H1 (cell line): ENCODE measurements at regions not wholly inside any gene's neighbourhood (a gene's known extent, or its start where the extent isn't known, plus 50 kb on each side); places are given as distances from the start of the nearest gene placed in this dataset.

Experiments used
- CTCF ChIA-PET: fragments of 300-600 bp; sonication (Branson Sonifier 250); formaldehyde crosslinking; loops from one replicate; lab custom pipeline; 2021; ENCODE audit not compliant: partially characterized antibody; lab: Charles Lee
- POLR2A ChIA-PET: fragments of 300-600 bp; sonication (Branson Sonifier 250); formaldehyde crosslinking; loops from one replicate; lab custom pipeline; 2021; ENCODE audit warnings: inconsistent platforms; ENCODE audit not compliant: partially characterized antibody; lab: Charles Lee
- DNase-seq, 2 experiments: peaks; one replicate each; pipeline versions ENCODE4 v3.0.0 to v3.0.0-alpha.2; 2010 to 2022; ENCODE audit warnings: low spot score in 2 of 2, low read depth in 1 of 2, mixed read lengths in 1 of 2
- FAIRE-seq: peaks from 2 replicates; lab custom pipeline; 2011; peaks lifted over from hg19 to GRCh38; lab: Jason Lieb, UNC
- H2AFZ ChIP-seq: 2 replicates; pipeline ENCODE4 v1.8.1; 2012; ENCODE audit warnings: low read length, inconsistent platforms
- H2AK5ac ChIP-seq: 2 replicates; pipeline ENCODE4 v1.6.1; 2013; ENCODE audit warnings: low read depth, low read length
- H2BK120ac ChIP-seq: replicated peaks from 2 replicates; pipeline ENCODE3; 2013; ENCODE audit warnings: low read depth, low read length, inconsistent platforms
- H2BK12ac ChIP-seq: 2 replicates; pipeline ENCODE4 v1.6.1; 2013; ENCODE audit warnings: low read depth, low read length
- H2BK15ac ChIP-seq: 2 replicates; pipeline ENCODE4 v1.6.1; 2013; ENCODE audit warnings: low read length
- H2BK20ac ChIP-seq: 2 replicates; pipeline ENCODE4 v1.6.1; 2013; ENCODE audit warnings: low read length
- H2BK5ac ChIP-seq: 2 replicates; pipeline ENCODE4 v1.6.1; 2013; ENCODE audit warnings: low read depth, low read length
- H3K14ac ChIP-seq: 2 replicates; pipeline ENCODE4 v1.6.1; 2013; ENCODE audit warnings: inconsistent platforms; ENCODE audit not compliant: insufficient read length
- H3K18ac ChIP-seq: 2 replicates; pipeline ENCODE4 v1.6.1; 2013; ENCODE audit warnings: low read length; ENCODE audit errors: extremely low read depth
- H3K23ac ChIP-seq: 2 replicates; pipeline ENCODE4 v1.6.1; 2013; ENCODE audit warnings: inconsistent platforms; ENCODE audit not compliant: insufficient read length
- H3K23me2 ChIP-seq: 2 replicates; pipeline ENCODE4 v1.6.1; 2013; ENCODE audit warnings: low read depth, low read length
- H3K27ac ChIP-seq: 2 replicates; pipeline ENCODE4 v1.6.1; 2011; ENCODE audit warnings: low read depth, low read length, inconsistent platforms
- H3K27me3 ChIP-seq, 4 experiments: replicated peaks in 1 of 4; 1 replicate in 1 of 4; 2 replicates in 3 of 4; pipeline versions ENCODE4 v1.6.1 to v1.8.1; 2011 to 2013; ENCODE audit warnings: low read length in 3 of 4, mild to moderate bottlenecking in 3 of 4, inconsistent platforms in 2 of 4, mixed read lengths in 2 of 4, moderate library complexity in 1 of 4; ENCODE audit not compliant: control insufficient read depth in 3 of 4, insufficient read depth in 3 of 4; ENCODE audit errors: extremely low read depth in 1 of 4
- H3K36me3 ChIP-seq, 4 experiments: 2 replicates each; pipeline versions ENCODE4 v1.6.1 to v1.8.1; 2011 to 2013; ENCODE audit warnings: mild to moderate bottlenecking in 4 of 4, low read length in 3 of 4, moderate library complexity in 2 of 4, control low read depth in 1 of 4, inconsistent platforms in 1 of 4; ENCODE audit not compliant: insufficient read depth in 4 of 4, control insufficient read depth in 2 of 4
- H3K4ac ChIP-seq: replicated peaks from 2 replicates; pipeline ENCODE3; 2013; ENCODE audit warnings: low read length, low read depth, mixed read lengths, inconsistent platforms; ENCODE audit not compliant: insufficient read length
- H3K4me1 ChIP-seq, 4 experiments: replicated peaks in 1 of 4; 1 replicate in 1 of 4; 2 replicates in 3 of 4; pipeline versions ENCODE4 v1.6.1 to v1.8.1; 2011 to 2013; ENCODE audit warnings: low read length in 3 of 4, inconsistent platforms in 2 of 4, mixed read lengths in 1 of 4; ENCODE audit not compliant: insufficient read depth in 4 of 4, control insufficient read depth in 3 of 4
- H3K4me2 ChIP-seq, 2 experiments: 2 replicates each; pipeline versions ENCODE4 v1.6.1 to v1.8.1; 2011 to 2013; ENCODE audit warnings: low read depth in 2 of 2, low read length in 2 of 2, control low read depth in 1 of 2, inconsistent platforms in 1 of 2, mild to moderate bottlenecking in 1 of 2; ENCODE audit not compliant: insufficient read depth in 1 of 2
- H3K4me3 ChIP-seq, 4 experiments: fragments of 200-600, 300-600 bp in 1 of 4; sonication (generic), shearing (Covaris generic), sonication (Bioruptor Twin) in 1 of 4; 2 replicates each; pipeline versions ENCODE4 v1.5.1 to v1.8.1; 2011 to 2016; ENCODE audit warnings: low read length in 4 of 4, low read depth in 3 of 4, control low read depth in 2 of 4, inconsistent platforms in 2 of 4, mild to moderate bottlenecking in 2 of 4, mixed read lengths in 1 of 4, moderate library complexity in 1 of 4; ENCODE audit not compliant: insufficient read depth in 2 of 4; ENCODE audit errors: extremely low read depth in 1 of 4
- H3K56ac ChIP-seq: replicated peaks from 2 replicates; pipeline ENCODE3; 2013; ENCODE audit warnings: low read depth, mild to moderate bottlenecking, mixed read lengths, low read length, inconsistent platforms; ENCODE audit not compliant: insufficient read length
- H3K79me1 ChIP-seq: 2 replicates; pipeline ENCODE4 v1.6.1; 2013; ENCODE audit warnings: low read depth, low read length, control low read depth
- H3K79me2 ChIP-seq, 2 experiments: 2 replicates each; pipeline versions ENCODE4 v1.6.1 to v1.8.1; 2012 to 2013; ENCODE audit warnings: low read length in 2 of 2, mild to moderate bottlenecking in 2 of 2, inconsistent platforms in 1 of 2; ENCODE audit not compliant: insufficient read depth in 2 of 2, control insufficient read depth in 1 of 2
- H3K9ac ChIP-seq, 4 experiments: replicated peaks in 1 of 4; 1 replicate in 1 of 4; 2 replicates in 3 of 4; pipeline versions ENCODE4 v1.6.1 to v1.8.1; 2011 to 2013; ENCODE audit warnings: low read depth in 3 of 4, low read length in 3 of 4, control low read depth in 2 of 4, mild to moderate bottlenecking in 2 of 4, moderate library complexity in 2 of 4, inconsistent platforms in 1 of 4; ENCODE audit errors: extremely low read depth in 1 of 4
- H3K9me3 ChIP-seq, 2 experiments: 2 replicates each; pipeline versions ENCODE4 v1.6.1 to v1.8.1; 2012 to 2013; ENCODE audit warnings: mild to moderate bottlenecking in 2 of 2, moderate library complexity in 2 of 2, control low read depth in 1 of 2, inconsistent platforms in 1 of 2, low read depth in 1 of 2, low read length in 1 of 2, mixed read lengths in 1 of 2; ENCODE audit not compliant: insufficient read depth in 2 of 2
- H4K20me1 ChIP-seq, 2 experiments: replicated peaks in 1 of 2; 2 replicates each; pipeline versions ENCODE3 to v1.8.1; 2011 to 2013; ENCODE audit warnings: inconsistent platforms in 2 of 2, low read length in 2 of 2, mild to moderate bottlenecking in 1 of 2; ENCODE audit not compliant: insufficient read depth in 2 of 2, control insufficient read depth in 1 of 2
- H4K5ac ChIP-seq: 2 replicates; pipeline ENCODE4 v1.6.1; 2013; ENCODE audit warnings: low read length, low read depth, mixed read lengths, inconsistent platforms; ENCODE audit not compliant: insufficient read length
- H4K8ac ChIP-seq: 2 replicates; pipeline ENCODE4 v1.8.0; 2013; ENCODE audit warnings: mild to moderate bottlenecking, moderate library complexity, low read length, inconsistent platforms; ENCODE audit not compliant: insufficient read depth; ENCODE audit errors: extremely low read depth
- H4K91ac ChIP-seq: replicated peaks from 2 replicates; pipeline ENCODE3; 2013; ENCODE audit warnings: low read length, mixed read lengths, inconsistent platforms; ENCODE audit not compliant: insufficient read length
- CHD1 ChIP-seq: IDR thresholded peaks from 2 replicates; pipeline ENCODE4 v1.6.1; 2012; ENCODE audit warnings: low read depth, low read length, improper control_type of control experiment
- PHF8 ChIP-seq: fragments of 200-600 bp; sonication (generic); conservative IDR thresholded peaks from 2 replicates; pipeline ENCODE4 v1.7.1; 2012; ENCODE audit warnings: low read depth, mild to moderate bottlenecking, inconsistent platforms, low read length, moderate library complexity
- SIN3A ChIP-seq, 2 experiments: IDR thresholded peaks in 1 of 2; conservative IDR thresholded peaks in 1 of 2; 2 replicates each; pipeline ENCODE4 v1.6.1; 2011 to 2012; ENCODE audit warnings: low read length in 2 of 2, improper control_type of control experiment in 1 of 2, low read depth in 1 of 2, mild to moderate bottlenecking in 1 of 2
- TCF12 ChIP-seq: IDR thresholded peaks from 2 replicates; pipeline ENCODE4 v1.6.1; 2011; ENCODE audit warnings: low read depth, mild to moderate bottlenecking, low read length
- WGBS, 2 experiments: shearing (Covaris generic) in 1 of 2; methylation state at CpG; one replicate each; pipeline versions ENCODE4 v1.1.6 to v1.1.7; 2013 to 2015; ENCODE audit warnings: low lambda C conversion rate in 2 of 2, mixed read lengths in 2 of 2, inconsistent platforms in 1 of 2, low coverage in 1 of 2, missing lambda C conversion rate in 1 of 2; ENCODE audit not compliant: insufficient replicate concordance in 2 of 2, insufficient coverage in 1 of 2, insufficient read length in 1 of 2; ENCODE audit errors: extremely low coverage in 1 of 2, missing lambda C conversion rate in 1 of 2; 5-methylcytosine and 5-hydroxymethylcytosine counted together

GRCh38 chr17:22464041-22464440, 771.7 kb downstream of the KCNJ18 start:
- Histone ChIP-seq H4K20me1 (no peaks in the 10 kb centered on the region), H2AFZ (no peak overlapping the region), H3K79me1 (no peaks in the 10 kb centered on the region), H3K36me3 (no peaks in the 10 kb centered on the region; a peak in 1 of 8 replicates)
- TF ChIP-seq CHD1: no peak
- no peak for TF ChIP-seq SIN3A (conservative IDR thresholded peaks at IDR 0.05 in 1 of 2, IDR thresholded peaks at IDR 0.05 in 1 of 2; ENCODE audit: low read depth in 1 of 2, low read length in 2 of 2)
- no peak for TF ChIP-seq TCF12
- no peak for TF ChIP-seq PHF8
- TF ChIP-seq, all 59 proteins: peak for 0
- H4K8ac ChIP-seq: no peak overlapping the region
- H2BK120ac ChIP-seq: no peak overlapping the region
- no peak overlapping the region for H2AK5ac ChIP-seq
- no peak overlapping the region for H2BK12ac ChIP-seq
- no peak overlapping the region for H2BK5ac ChIP-seq
- no peak overlapping the region for H4K5ac ChIP-seq
- no peak overlapping the region for H3K18ac ChIP-seq
- H3K27me3 ChIP-seq: no peaks in the 10 kb centered on the region
- H3K9me3 ChIP-seq: peaks cover 73 to 97% of the 10 kb centered on the region in 2 experiments
- no peak overlapping the region for H3K4me3 ChIP-seq
- H3K4ac ChIP-seq: no peak overlapping the region
- no peak overlapping the region for H3K23ac ChIP-seq
- no peak for DNase-seq
- ChIA-PET POLR2A (no interaction called here), CTCF (no interaction called here)
- H3K4me2 ChIP-seq: no peak overlapping the region
- no peak overlapping the region for H3K56ac ChIP-seq
- H3K9ac ChIP-seq: no peak overlapping the region
- no peak for FAIRE-seq
- H3K79me2 ChIP-seq: no peaks in the 10 kb centered on the region
- no peaks in the 10 kb centered on the region for H3K23me2 ChIP-seq
- H2BK15ac ChIP-seq: no peak overlapping the region
- WGBS, 2 experiments: 74% methylated on average over 6 of the region's 6 CpGs; no CpG with 5 or more reads in 1 of the 2 experiments
- no peak overlapping the region for H2BK20ac ChIP-seq
- no peaks in the 10 kb centered on the region for H3K4me1 ChIP-seq
- no peak overlapping the region for H3K14ac ChIP-seq
- H4K91ac ChIP-seq: no peak overlapping the region
- no peak overlapping the region for H3K27ac ChIP-seq
